ENCODE measurements at regions not wholly inside any gene's neighbourhood (a gene's known extent, or its start where the extent isn't known, plus 50 kb on each side); places are given as distances from the start of the nearest gene placed in this dataset.

- peaks cover 12% of the 10 kb centered on the region for H3K4me1 Mint-ChIP-seq (ENCODE audit: unreplicated experiment)
- DNase-seq (ENCODE audit: extremely low spot score, unreplicated experiment): no peak
- H3K36me3 Mint-ChIP-seq: peaks cover 3% of the 10 kb centered on the region
- no peak overlapping the region for H3K27ac Mint-ChIP-seq
- H3K27me3 Mint-ChIP-seq: peaks cover 5% of the 10 kb centered on the region
- TF ChIP-seq, protein P1, sequence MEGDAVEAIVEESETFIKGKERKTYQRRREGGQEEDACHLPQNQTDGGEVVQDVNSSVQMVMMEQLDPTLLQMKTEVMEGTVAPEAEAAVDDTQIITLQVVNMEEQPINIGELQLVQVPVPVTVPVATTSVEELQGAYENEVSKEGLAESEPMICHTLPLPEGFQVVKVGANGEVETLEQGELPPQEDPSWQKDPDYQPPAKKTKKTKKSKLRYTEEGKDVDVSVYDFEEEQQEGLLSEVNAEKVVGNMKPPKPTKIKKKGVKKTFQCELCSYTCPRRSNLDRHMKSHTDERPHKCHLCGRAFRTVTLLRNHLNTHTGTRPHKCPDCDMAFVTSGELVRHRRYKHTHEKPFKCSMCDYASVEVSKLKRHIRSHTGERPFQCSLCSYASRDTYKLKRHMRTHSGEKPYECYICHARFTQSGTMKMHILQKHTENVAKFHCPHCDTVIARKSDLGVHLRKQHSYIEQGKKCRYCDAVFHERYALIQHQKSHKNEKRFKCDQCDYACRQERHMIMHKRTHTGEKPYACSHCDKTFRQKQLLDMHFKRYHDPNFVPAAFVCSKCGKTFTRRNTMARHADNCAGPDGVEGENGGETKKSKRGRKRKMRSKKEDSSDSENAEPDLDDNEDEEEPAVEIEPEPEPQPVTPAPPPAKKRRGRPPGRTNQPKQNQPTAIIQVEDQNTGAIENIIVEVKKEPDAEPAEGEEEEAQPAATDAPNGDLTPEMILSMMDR (conservative IDR thresholded peaks at IDR 0.05): no peak
- peaks cover 19% of the 10 kb centered on the region for H3K9me3 Mint-ChIP-seq
- no peak overlapping the region for H3K4me3 Mint-ChIP-seq
Observed at GRCh38 chr5:144015961-144016360, 154.5 kb downstream of the YIPF5 start.

DNA sequence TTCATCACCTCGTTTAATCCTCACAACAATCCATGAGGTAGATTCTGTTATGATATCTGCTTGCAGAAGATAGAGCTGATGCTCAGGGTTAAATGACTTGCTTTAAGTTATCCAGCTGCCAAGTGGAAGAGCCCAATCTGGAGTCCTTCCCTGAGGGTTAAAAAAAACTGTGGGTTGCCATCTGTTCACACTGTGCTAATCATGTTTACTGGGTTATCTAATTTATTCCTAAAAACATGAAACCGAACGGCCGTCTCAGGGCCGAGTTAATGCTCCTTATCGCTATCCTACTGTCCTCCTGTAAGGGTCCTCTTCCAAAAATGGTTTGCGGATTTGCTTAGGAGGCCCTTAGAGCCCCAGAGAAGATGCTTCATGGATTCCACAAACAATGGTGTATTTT lies 153.3 kb downstream of the YIPF5 start:
- peaks cover 5% of the 10 kb centered on the region for H3K27me3 Mint-ChIP-seq
- peaks cover 19% of the 10 kb centered on the region for H3K9me3 Mint-ChIP-seq
- no peak overlapping the region for H3K4me3 Mint-ChIP-seq
- DNase-seq (ENCODE audit: extremely low spot score, unreplicated experiment): no peak
- TF ChIP-seq, protein P1 (conservative IDR thresholded peaks at IDR 0.05): no peak
- H3K36me3 Mint-ChIP-seq: peaks cover 3% of the 10 kb centered on the region
- peaks cover 12% of the 10 kb centered on the region for H3K4me1 Mint-ChIP-seq (ENCODE audit: unreplicated experiment)
- H3K27ac Mint-ChIP-seq: no peak overlapping the region

GRCh38 chr5:144017631-144018030 lies 152.8 kb downstream of the YIPF5 start:
- H3K4me1 Mint-ChIP-seq (ENCODE audit: unreplicated experiment): peaks cover 12% of the 10 kb centered on the region
- no peak overlapping the region for H3K4me3 Mint-ChIP-seq
- H3K27ac Mint-ChIP-seq: no peak overlapping the region
- TF ChIP-seq, protein P1 (conservative IDR thresholded peaks at IDR 0.05): no peak
- H3K36me3 Mint-ChIP-seq: peaks cover 3% of the 10 kb centered on the region
- no peak for DNase-seq (ENCODE audit: extremely low spot score, unreplicated experiment)
- H3K9me3 Mint-ChIP-seq: peaks cover 19% of the 10 kb centered on the region
- H3K27me3 Mint-ChIP-seq: peaks cover 5% of the 10 kb centered on the region

- Mint-ChIP-seq H3K9me3 (peaks cover 6% of the 10 kb centered on the region), H3K36me3 (no peaks in the 10 kb centered on the region)
Observed at GRCh38 chr5:144024090-144024489, 146.4 kb downstream of the YIPF5 start.

DNA sequence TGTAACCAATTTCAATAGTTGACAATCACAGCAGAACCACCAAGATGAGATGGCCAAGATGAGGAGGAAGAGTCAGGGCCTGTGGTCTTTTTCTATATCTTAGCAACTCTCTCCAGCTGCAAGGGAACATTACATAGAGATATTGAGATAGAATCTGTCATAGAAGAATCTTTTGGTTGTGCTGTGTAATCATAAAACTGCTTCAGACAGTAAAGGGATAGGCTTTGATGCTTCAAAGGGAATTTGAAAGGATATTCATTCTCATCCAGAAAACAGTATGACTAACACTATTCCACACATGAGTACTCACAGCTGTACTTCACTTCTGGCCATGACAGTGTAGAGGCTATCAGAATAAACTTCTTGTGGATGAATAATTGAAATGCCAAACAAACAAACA lies 145.9 kb downstream of the YIPF5 start:
- TF ChIP-seq, protein P1 (conservative IDR thresholded peaks at IDR 0.05): no peak
- Mint-ChIP-seq H3K27me3 (no peaks in the 10 kb centered on the region), H3K9me3 (peaks cover 6% of the 10 kb centered on the region), H3K4me1 (ENCODE audit: unreplicated experiment) (peaks cover 10% of the 10 kb centered on the region), H3K4me3 (no peak overlapping the region), H3K36me3 (no peaks in the 10 kb centered on the region), H3K27ac (no peak overlapping the region)
- no peak for DNase-seq (ENCODE audit: extremely low spot score, unreplicated experiment)

More at GRCh38 chr5:144024090-144024489, 146.4 kb downstream of the YIPF5 start:
- Mint-ChIP-seq H3K27me3 (no peaks in the 10 kb centered on the region), H3K4me1 (ENCODE audit: unreplicated experiment) (peaks cover 10% of the 10 kb centered on the region), H3K27ac (no peak overlapping the region), H3K4me3 (no peak overlapping the region)
- TF ChIP-seq, protein P1 (conservative IDR thresholded peaks at IDR 0.05): no peak
- DNase-seq (ENCODE audit: extremely low spot score, unreplicated experiment): no peak

GRCh38 chr5:144026286-144026685 lies 144.2 kb downstream of the YIPF5 start:
- TF ChIP-seq, protein P1 (conservative IDR thresholded peaks at IDR 0.05): no peak
- H3K27me3 Mint-ChIP-seq: no peaks in the 10 kb centered on the region
- no peak overlapping the region for H3K4me3 Mint-ChIP-seq
- no peak overlapping the region for H3K27ac Mint-ChIP-seq
- no peaks in the 10 kb centered on the region for H3K9me3 Mint-ChIP-seq
- no peaks in the 10 kb centered on the region for H3K36me3 Mint-ChIP-seq
- DNase-seq (ENCODE audit: extremely low spot score, unreplicated experiment): no peak
- peaks cover 10% of the 10 kb centered on the region for H3K4me1 Mint-ChIP-seq (ENCODE audit: unreplicated experiment)

Data from type B pancreatic cell (in vitro differentiated cells).